ENCODE measurements at regions not wholly inside any gene's neighbourhood (a gene's known extent, or its start where the extent isn't known, plus 50 kb on each side); places are given as distances from the start of the nearest gene placed in this dataset.
"Not testable (repeated sequence)": the region's sequence is repeated elsewhere in the genome, so short reads cannot be mapped to it uniquely, and the experiment has no call there.

- no peak for DNase-seq
These were observed 170.4 kb downstream of the PTPRC start for GRCh38 chr1:198809247-198809646.

GRCh38 chr1:198811449-198811848, 172.6 kb downstream of the PTPRC start:
- DNase-seq = no peak

GRCh38 chr1:198823626-198824025, 184.8 kb downstream of the PTPRC start:
- no peak for DNase-seq

- DNase-seq = no peak
These were observed 186.4 kb downstream of the PTPRC start for GRCh38 chr1:198825254-198825653.

- DNase-seq = no peak
These were observed 190.5 kb downstream of the PTPRC start for GRCh38 chr1:198829356-198829755.

GRCh38 chr1:198829944-198830343, 191.1 kb downstream of the PTPRC start:
- DNase-seq = no peak

- DNase-seq = peak in 1 of 14 donors; percentile 8
These were observed 191.6 kb downstream of the PTPRC start for GRCh38 chr1:198830412-198830811.

- DNase-seq = peak in 2 of 14 donors; percentile 19 to 27
These were observed 195.1 kb downstream of the PTPRC start for GRCh38 chr1:198833706-198834503.

GRCh38 chr1:198837278-198838021, 198.6 kb downstream of the PTPRC start:
- DNase-seq = no peak

GRCh38 chr1:198838022-198838342, 199.1 kb downstream of the PTPRC start:
- DNase-seq = no peak

- no peak for DNase-seq
These were observed 202.6 kb downstream of the PTPRC start for GRCh38 chr1:198841477-198841876.

GRCh38 chr1:198842686-198843085, 203.8 kb downstream of the PTPRC start:
- no peak for DNase-seq

GRCh38 chr1:198845271-198845670, 206.4 kb downstream of the PTPRC start:
- DNase-seq = peak in 1 of 14 donors; percentile 30

- DNase-seq = no peak
These were observed 207.0 kb downstream of the PTPRC start for GRCh38 chr1:198845851-198846250.

GRCh38 chr1:198846556-198846955, 207.7 kb downstream of the PTPRC start:
- peak in 1 of 14 donors; percentile 27 for DNase-seq

- no peak for DNase-seq
These were observed 209.4 kb downstream of the PTPRC start for GRCh38 chr1:198848206-198848605.

GRCh38 chr1:198848649-198849048, 209.8 kb downstream of the PTPRC start:
- DNase-seq = no peak

GRCh38 chr1:198849093-198849492, 210.3 kb downstream of the PTPRC start:
- DNase-seq = no peak

- no peak for DNase-seq
These were observed 211.4 kb downstream of the PTPRC start for GRCh38 chr1:198850196-198850595.

- not testable (repeated sequence) for DNase-seq
These were observed 212.1 kb downstream of the PTPRC start for GRCh38 chr1:198850966-198851365.

- no peak for DNase-seq
These were observed 217.8 kb downstream of the PTPRC start for GRCh38 chr1:198856601-198857000.

- DNase-seq = no peak
These were observed 219.2 kb downstream of the PTPRC start for GRCh38 chr1:198858033-198858432.

GRCh38 chr1:198860371-198860770, 221.5 kb downstream of the PTPRC start:
- no peak for DNase-seq

- DNase-seq = no peak
These were observed 222.8 kb downstream of the PTPRC start for GRCh38 chr1:198861636-198862035.

All from C1 segment of cervical spinal cord (tissue), 14 donors.